GM21528 (cell line): ENCODE measurements at regions not wholly inside any gene's neighbourhood (a gene's known extent, or its start where the extent isn't known, plus 50 kb on each side); places are given as distances from the start of the nearest gene placed in this dataset.

Experiments
- ATAC-seq: cut with Tn5 transposase; IDR thresholded peaks from one replicate; pipeline ENCODE4 v1.9.1; 2021; ENCODE audit warnings: mild to moderate bottlenecking, moderate library complexity; ENCODE audit not compliant: unreplicated experiment, low FRiP score

- ATAC-seq, result no peak
Measured at GRCh38 chr5:33338336-33339110, 102.2 kb upstream of the TARS1 start.

- ATAC-seq, result no peak
Measured at GRCh38 chr5:33339413-33339812, 101.4 kb upstream of the TARS1 start.

GRCh38 chr5:33340195-33340594 lies 100.6 kb upstream of the TARS1 start:
- no peak for ATAC-seq

GRCh38 chr5:33341351-33341750 lies 99.4 kb upstream of the TARS1 start:
- no peak for ATAC-seq

GRCh38 chr5:33343676-33344327 lies 97.0 kb upstream of the TARS1 start:
- no peak for ATAC-seq

GRCh38 chr5:33346534-33346933 lies 94.2 kb upstream of the TARS1 start:
- ATAC-seq, result no peak

GRCh38 chr5:33361781-33362180 lies 79.0 kb upstream of the TARS1 start:
- no peak for ATAC-seq

GRCh38 chr5:33362915-33363314 lies 77.8 kb upstream of the TARS1 start:
- ATAC-seq, result no peak

GRCh38 chr5:33363537-33363936 lies 77.2 kb upstream of the TARS1 start:
- ATAC-seq, result no peak

- ATAC-seq, result no peak
Measured at GRCh38 chr5:33364406-33364805, 76.4 kb upstream of the TARS1 start.

GRCh38 chr5:33367416-33367815 lies 73.3 kb upstream of the TARS1 start:
- ATAC-seq, result no peak

- ATAC-seq, result no peak
Measured at GRCh38 chr5:33369485-33370465, 71.0 kb upstream of the TARS1 start.

GRCh38 chr5:33370466-33370859 lies 70.3 kb upstream of the TARS1 start:
- no peak for ATAC-seq

- ATAC-seq, result no peak
Measured at GRCh38 chr5:33371660-33372059, 69.1 kb upstream of the TARS1 start.

GRCh38 chr5:33372721-33373472 lies 67.9 kb upstream of the TARS1 start:
- ATAC-seq, result no peak

- ATAC-seq, result no peak
Measured at GRCh38 chr5:33375900-33376299, 64.9 kb upstream of the TARS1 start.

- ATAC-seq, result no peak
Measured at GRCh38 chr5:33379757-33380156, 61.0 kb upstream of the TARS1 start.

- no peak for ATAC-seq
Measured at GRCh38 chr5:33381243-33381642, 59.5 kb upstream of the TARS1 start.
